CD4-positive, alpha-beta memory T cell (primary cell): ENCODE measurements at regions not wholly inside any gene's neighbourhood (a gene's known extent, or its start where the extent isn't known, plus 50 kb on each side); places are given as distances from the start of the nearest gene placed in this dataset.

Experiments used
- CTCF ChIA-PET: fragments of 350-600 bp; sonication (Branson Sonifier 250); formaldehyde crosslinking; loops from one replicate; lab custom pipeline; 2021; ENCODE audit warnings: inconsistent platforms; ENCODE audit not compliant: partially characterized antibody; lab: Charles Lee
- POLR2A ChIA-PET: fragments of 350-600 bp; sonication (Branson Sonifier 250); formaldehyde crosslinking; loops from one replicate; lab custom pipeline; 2021; ENCODE audit not compliant: partially characterized antibody; lab: Charles Lee
- DNase-seq, 5 donors: peaks; one replicate each; pipeline versions ENCODE4 v3.0.0 to v3.0.0-alpha.2; 2020 to 2022; ENCODE audit warnings: mixed read lengths in 1 of 5
- H3K27ac ChIP-seq: one replicate; pipeline ENCODE4 v1.7.0; 2013; ENCODE audit warnings: low read depth, low read length
- H3K27me3 ChIP-seq: 2 replicates; pipeline ENCODE4 v1.7.0; 2013; ENCODE audit warnings: mild to moderate bottlenecking, low read length, moderate library complexity; ENCODE audit not compliant: insufficient read depth
- H3K36me3 ChIP-seq: 2 replicates; pipeline ENCODE4 v1.7.0; 2013; ENCODE audit warnings: mild to moderate bottlenecking, low read length, moderate library complexity; ENCODE audit not compliant: insufficient read depth
- H3K4me1 ChIP-seq: 2 replicates; pipeline ENCODE4 v1.7.0; 2013; ENCODE audit warnings: mild to moderate bottlenecking, low read length, moderate library complexity; ENCODE audit not compliant: insufficient read depth
- H3K4me3 ChIP-seq, 2 donors: one replicate each; pipeline ENCODE4 v1.7.0; 2013; ENCODE audit warnings: low read length in 2 of 2, mild to moderate bottlenecking in 1 of 2
- H3K9me3 ChIP-seq, 2 donors: one replicate each; pipeline ENCODE4 v1.7.0; 2013; ENCODE audit warnings: low read length in 2 of 2, control low read depth in 1 of 2; ENCODE audit not compliant: control insufficient read depth in 1 of 2
- H3K27ac Mint-ChIP-seq, 7 donors: one replicate each; pipeline ENCODE4 v1.8.0; 2020 to 2021; ENCODE audit warnings: mixed read lengths in 7 of 7, mild to moderate bottlenecking in 6 of 7, inconsistent platforms in 3 of 7, moderate library complexity in 3 of 7
- H3K27me3 Mint-ChIP-seq, 2 donors: one replicate each; pipeline ENCODE4 v1.8.0; 2020 to 2021; ENCODE audit warnings: mixed read lengths in 2 of 2
- H3K36me3 Mint-ChIP-seq, 2 donors: one replicate each; pipeline ENCODE4 v1.8.0; 2020 to 2021; ENCODE audit warnings: mixed read lengths in 2 of 2, inconsistent platforms in 1 of 2, mild to moderate bottlenecking in 1 of 2
- H3K4me1 Mint-ChIP-seq, 4 donors: one replicate each; pipeline ENCODE4 v1.8.0; 2020 to 2021; ENCODE audit warnings: mixed read lengths in 4 of 4, mild to moderate bottlenecking in 1 of 4
- H3K4me3 Mint-ChIP-seq, 8 donors: one replicate each; pipeline ENCODE4 v1.8.0; 2020 to 2021; ENCODE audit warnings: mixed read lengths in 8 of 8, mild to moderate bottlenecking in 7 of 8, moderate library complexity in 6 of 8, inconsistent platforms in 3 of 8
- H3K9me3 Mint-ChIP-seq, 8 donors: one replicate each; pipeline ENCODE4 v1.8.0; 2020 to 2021; ENCODE audit warnings: mixed read lengths in 8 of 8, mild to moderate bottlenecking in 5 of 8, inconsistent platforms in 3 of 8, moderate library complexity in 1 of 8
- intact Hi-C: fragments of 100-400 bp; cut with micrococcal nuclease; formaldehyde crosslinking; loops from one replicate; pipeline ENCODE4 v1.15.1; 2023

GRCh38 chr21:15285556-15285955, 220.8 kb upstream of the NRIP1 start:
- CTCF ChIA-PET, result no interaction called here
- intact Hi-C loops, result no loop called here
- H3K4me1 Mint-ChIP-seq, result no peaks in the 10 kb centered on the region

GRCh38 chr21:15289246-15289645, 224.4 kb upstream of the NRIP1 start:
- CTCF ChIA-PET, result interaction anchor here (0.8 kb wide), 1 partner anchor 264 kb away, joined by 3 read pairs; no protein-coding TSS in a partner anchor
- Mint-ChIP-seq H3K4me1 (no peaks in the 10 kb centered on the region), H3K36me3 (no peaks in the 10 kb centered on the region), H3K27me3 (peaks cover 2 to 4% of the 10 kb centered on the region in 2 donors), H3K9me3 (peaks cover 0 to 3% (median 0%) of the 10 kb centered on the region in 8 donors), H3K4me3 (no peak overlapping the region), H3K27ac (no peak overlapping the region)
- Histone ChIP-seq H3K4me3 (no peak overlapping the region), H3K4me1 (no peaks in the 10 kb centered on the region), H3K27me3 (no peaks in the 10 kb centered on the region), H3K9me3 (no peaks in the 10 kb centered on the region), H3K36me3 (no peaks in the 10 kb centered on the region), H3K27ac (no peak overlapping the region)
- POLR2A ChIA-PET, result no interaction called here
- intact Hi-C loops, result no loop called here
- DNase-seq, result no peak

More at GRCh38 chr21:15285556-15285955, 220.8 kb upstream of the NRIP1 start:
- no peak for DNase-seq
- H3K27me3 Mint-ChIP-seq, result peaks cover 1 to 2% of the 10 kb centered on the region in 2 donors
- Histone ChIP-seq H3K27me3 (no peaks in the 10 kb centered on the region), H3K4me3 (no peak overlapping the region), H3K9me3 (no peaks in the 10 kb centered on the region), H3K27ac (no peak overlapping the region), H3K36me3 (no peaks in the 10 kb centered on the region), H3K4me1 (no peaks in the 10 kb centered on the region)
- no peaks in the 10 kb centered on the region for H3K36me3 Mint-ChIP-seq
- H3K9me3 Mint-ChIP-seq, result peaks cover 0 to 3% (median 0%) of the 10 kb centered on the region in 8 donors
- H3K4me3 Mint-ChIP-seq, result no peak overlapping the region
- H3K27ac Mint-ChIP-seq, result no peak overlapping the region
- POLR2A ChIA-PET, result no interaction called here

GRCh38 chr21:15289896-15290841, 225.4 kb upstream of the NRIP1 start:
- intact Hi-C loops, result no loop called here
- Histone ChIP-seq H3K4me3 (no peak overlapping the region), H3K4me1 (no peaks in the 10 kb centered on the region), H3K36me3 (no peaks in the 10 kb centered on the region), H3K9me3 (no peaks in the 10 kb centered on the region), H3K27me3 (no peaks in the 10 kb centered on the region), H3K27ac (no peak overlapping the region)
- POLR2A ChIA-PET, result no interaction called here
- H3K4me3 Mint-ChIP-seq, result no peak overlapping the region
- H3K4me1 Mint-ChIP-seq, result no peaks in the 10 kb centered on the region
- H3K27ac Mint-ChIP-seq, result no peak overlapping the region
- peaks cover 2 to 3% of the 10 kb centered on the region in 2 donors for H3K27me3 Mint-ChIP-seq
- no peak for DNase-seq
- peaks cover 0 to 3% (median 0%) of the 10 kb centered on the region in 8 donors for H3K9me3 Mint-ChIP-seq
- H3K36me3 Mint-ChIP-seq, result no peaks in the 10 kb centered on the region
- CTCF ChIA-PET, result interaction anchor here (0.8 kb wide), 1 partner anchor 263 kb away, joined by 3 read pairs; no protein-coding TSS in a partner anchor

GRCh38 chr21:15291621-15292266, 226.9 kb upstream of the NRIP1 start:
- H3K27me3 ChIP-seq, result no peaks in the 10 kb centered on the region
- Mint-ChIP-seq H3K4me3 (no peak overlapping the region), H3K27ac (no peak overlapping the region), H3K4me1 (no peaks in the 10 kb centered on the region), H3K36me3 (no peaks in the 10 kb centered on the region), H3K9me3 (no peaks in the 10 kb centered on the region), H3K27me3 (peaks cover 0 to 3% of the 10 kb centered on the region in 2 donors)
- H3K4me1 ChIP-seq, result no peaks in the 10 kb centered on the region
- H3K27ac ChIP-seq, result no peak overlapping the region
- DNase-seq, result no peak
- no peaks in the 10 kb centered on the region for H3K36me3 ChIP-seq
- no peak overlapping the region for H3K4me3 ChIP-seq
- H3K9me3 ChIP-seq, result no peaks in the 10 kb centered on the region
- POLR2A ChIA-PET, result no interaction called here
- CTCF ChIA-PET, result no interaction called here
- intact Hi-C loops, result no loop called here

GRCh38 chr21:15293240-15293639, 228.4 kb upstream of the NRIP1 start:
- ChIA-PET POLR2A (no interaction called here), CTCF (no interaction called here)
- Histone ChIP-seq H3K4me1 (no peaks in the 10 kb centered on the region), H3K27ac (no peak overlapping the region), H3K27me3 (no peaks in the 10 kb centered on the region), H3K9me3 (no peaks in the 10 kb centered on the region), H3K36me3 (no peaks in the 10 kb centered on the region), H3K4me3 (no peak overlapping the region)
- no peaks in the 10 kb centered on the region for H3K36me3 Mint-ChIP-seq
- H3K4me3 Mint-ChIP-seq, result no peak overlapping the region
- no peak for DNase-seq
- H3K9me3 Mint-ChIP-seq, result no peaks in the 10 kb centered on the region
- no peak overlapping the region for H3K27ac Mint-ChIP-seq
- H3K4me1 Mint-ChIP-seq, result no peaks in the 10 kb centered on the region
- intact Hi-C loops, result no loop called here
- peaks cover 0 to 3% of the 10 kb centered on the region in 2 donors for H3K27me3 Mint-ChIP-seq

- Mint-ChIP-seq H3K4me3 (no peak overlapping the region), H3K36me3 (no peaks in the 10 kb centered on the region), H3K27ac (no peak overlapping the region), H3K4me1 (no peaks in the 10 kb centered on the region), H3K27me3 (peaks cover 0 to 2% of the 10 kb centered on the region in 2 donors), H3K9me3 (peaks cover 0 to 7% (median 3%) of the 10 kb centered on the region in 8 donors)
- no peak overlapping the region for H3K4me3 ChIP-seq
- H3K27ac ChIP-seq, result no peak overlapping the region
- CTCF ChIA-PET, result no interaction called here
- H3K27me3 ChIP-seq, result no peaks in the 10 kb centered on the region
- no peaks in the 10 kb centered on the region for H3K36me3 ChIP-seq
- POLR2A ChIA-PET, result no interaction called here
- intact Hi-C loops, result no loop called here
- H3K4me1 ChIP-seq, result no peaks in the 10 kb centered on the region
- no peaks in the 10 kb centered on the region for H3K9me3 ChIP-seq
- DNase-seq, result no peak
Observed at GRCh38 chr21:15295875-15296274, 231.1 kb upstream of the NRIP1 start.

GRCh38 chr21:15297824-15298223, 233.0 kb upstream of the NRIP1 start:
- Histone ChIP-seq H3K9me3 (no peaks in the 10 kb centered on the region), H3K36me3 (no peaks in the 10 kb centered on the region), H3K4me1 (no peaks in the 10 kb centered on the region), H3K27ac (no peak overlapping the region), H3K27me3 (no peaks in the 10 kb centered on the region), H3K4me3 (no peak overlapping the region)
- intact Hi-C loops, result no loop called here
- no peak for DNase-seq
- no peaks in the 10 kb centered on the region for H3K4me1 Mint-ChIP-seq
- H3K36me3 Mint-ChIP-seq, result no peaks in the 10 kb centered on the region
- H3K27me3 Mint-ChIP-seq, result peaks cover 0 to 2% of the 10 kb centered on the region in 2 donors
- no peak overlapping the region for H3K4me3 Mint-ChIP-seq
- no peak overlapping the region for H3K27ac Mint-ChIP-seq
- H3K9me3 Mint-ChIP-seq, result peaks cover 0 to 19% (median 14%) of the 10 kb centered on the region in 8 donors
- ChIA-PET POLR2A (no interaction called here), CTCF (no interaction called here)
